Neural crest cell (in vitro differentiated cells): ENCODE measurements at regions not wholly inside any gene's neighbourhood (a gene's known extent, or its start where the extent isn't known, plus 50 kb on each side); places are given as distances from the start of the nearest gene placed in this dataset.

Experiments
- DNase-seq: peaks from one replicate; pipeline ENCODE4 v3.0.0; 2021; ENCODE audit warnings: low read depth, mixed read lengths, low spot score
- H3K27ac Mint-ChIP-seq: one replicate; pipeline ENCODE4 v1.8.0; 2021; ENCODE audit warnings: mild to moderate bottlenecking, mixed read lengths; ENCODE audit not compliant: unreplicated experiment
- H3K27me3 Mint-ChIP-seq: 2 replicates; pipeline ENCODE4 v1.8.0; 2021; ENCODE audit warnings: low read depth, mild to moderate bottlenecking, mixed read lengths
- H3K36me3 Mint-ChIP-seq: 2 replicates; pipeline ENCODE4 v1.8.0; 2021; ENCODE audit warnings: low read depth, mild to moderate bottlenecking, mixed read lengths
- H3K4me1 Mint-ChIP-seq: 2 replicates; pipeline ENCODE4 v1.8.0; 2021; ENCODE audit warnings: mixed read lengths
- H3K4me3 Mint-ChIP-seq: one replicate; pipeline ENCODE4 v1.8.0; 2021; ENCODE audit warnings: mild to moderate bottlenecking, mixed read lengths
- H3K9me3 Mint-ChIP-seq: 2 replicates; pipeline ENCODE4 v1.8.0; 2021; ENCODE audit warnings: mixed read lengths
- TF ChIP-seq, protein P1 (sequence below): fragments of 200-600 bp; sonication (generic); conservative IDR thresholded peaks from 2 replicates; pipeline ENCODE4 v1.5.0; 2021; ENCODE audit warnings: antibody characterized with exemption, mild to moderate bottlenecking

DNA sequence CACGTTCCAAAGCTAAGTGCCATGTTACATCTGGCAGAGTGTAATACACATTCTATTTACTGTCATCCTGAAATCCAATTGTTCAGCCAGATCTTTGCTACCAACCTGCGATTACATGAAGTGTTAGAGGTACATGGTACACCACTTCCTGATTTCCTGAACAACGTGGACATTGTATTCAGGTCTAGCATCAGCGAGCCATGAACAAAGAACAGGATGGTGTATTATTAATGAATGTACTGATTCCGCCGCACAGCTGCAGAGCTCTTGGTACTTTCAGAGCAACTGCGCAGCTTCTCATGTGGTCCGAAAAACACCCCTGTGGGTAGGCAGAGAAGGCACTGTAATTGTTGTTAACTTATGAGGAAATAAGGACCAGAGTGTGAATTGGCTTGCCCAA is 511.4 kb downstream of the AJAP1 start:
- Mint-ChIP-seq H3K9me3 (no peaks in the 10 kb centered on the region), H3K27me3 (peaks cover 7% of the 10 kb centered on the region), H3K4me1 (peaks cover 4% of the 10 kb centered on the region), H3K36me3 (no peaks in the 10 kb centered on the region), H3K27ac (peak overlapping the region; percentile 21), H3K4me3 (no peak overlapping the region)
- TF ChIP-seq, protein P1, sequence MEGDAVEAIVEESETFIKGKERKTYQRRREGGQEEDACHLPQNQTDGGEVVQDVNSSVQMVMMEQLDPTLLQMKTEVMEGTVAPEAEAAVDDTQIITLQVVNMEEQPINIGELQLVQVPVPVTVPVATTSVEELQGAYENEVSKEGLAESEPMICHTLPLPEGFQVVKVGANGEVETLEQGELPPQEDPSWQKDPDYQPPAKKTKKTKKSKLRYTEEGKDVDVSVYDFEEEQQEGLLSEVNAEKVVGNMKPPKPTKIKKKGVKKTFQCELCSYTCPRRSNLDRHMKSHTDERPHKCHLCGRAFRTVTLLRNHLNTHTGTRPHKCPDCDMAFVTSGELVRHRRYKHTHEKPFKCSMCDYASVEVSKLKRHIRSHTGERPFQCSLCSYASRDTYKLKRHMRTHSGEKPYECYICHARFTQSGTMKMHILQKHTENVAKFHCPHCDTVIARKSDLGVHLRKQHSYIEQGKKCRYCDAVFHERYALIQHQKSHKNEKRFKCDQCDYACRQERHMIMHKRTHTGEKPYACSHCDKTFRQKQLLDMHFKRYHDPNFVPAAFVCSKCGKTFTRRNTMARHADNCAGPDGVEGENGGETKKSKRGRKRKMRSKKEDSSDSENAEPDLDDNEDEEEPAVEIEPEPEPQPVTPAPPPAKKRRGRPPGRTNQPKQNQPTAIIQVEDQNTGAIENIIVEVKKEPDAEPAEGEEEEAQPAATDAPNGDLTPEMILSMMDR: no peak
- no peak for DNase-seq

DNA sequence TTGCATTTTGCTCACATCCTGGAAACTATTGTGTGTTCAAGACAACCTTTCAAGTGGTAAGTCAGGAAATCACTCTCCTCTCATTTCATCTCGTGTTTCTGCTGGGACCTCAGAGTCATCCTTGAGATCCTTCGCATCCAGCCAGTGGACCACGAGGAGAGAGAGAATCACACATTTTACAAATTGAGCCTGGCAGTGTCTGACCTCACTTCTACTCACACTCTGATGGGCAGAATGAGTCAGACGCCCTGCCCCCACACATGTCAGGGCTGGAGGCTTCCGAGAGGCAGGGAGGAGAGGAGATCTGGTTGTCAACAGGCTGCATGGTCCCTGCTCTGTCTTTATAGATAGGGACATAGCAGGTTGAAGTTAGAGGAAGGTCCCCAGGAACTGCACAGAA is 509.7 kb downstream of the AJAP1 start:
- H3K4me1 Mint-ChIP-seq: peaks cover 4% of the 10 kb centered on the region
- H3K4me3 Mint-ChIP-seq: no peak overlapping the region
- no peaks in the 10 kb centered on the region for H3K36me3 Mint-ChIP-seq
- peaks cover 6% of the 10 kb centered on the region for H3K9me3 Mint-ChIP-seq
- H3K27me3 Mint-ChIP-seq: peaks cover 7% of the 10 kb centered on the region
- H3K27ac Mint-ChIP-seq: no peak overlapping the region
- DNase-seq: no peak
- TF ChIP-seq, protein P1: no peak

- peaks cover 6% of the 10 kb centered on the region for H3K9me3 Mint-ChIP-seq
- no peak overlapping the region for H3K27ac Mint-ChIP-seq
- H3K4me3 Mint-ChIP-seq: no peak overlapping the region
- DNase-seq: no peak
- peaks cover 7% of the 10 kb centered on the region for H3K27me3 Mint-ChIP-seq
- H3K4me1 Mint-ChIP-seq: peaks cover 4% of the 10 kb centered on the region
- TF ChIP-seq, protein P1: peak; percentile 24
- H3K36me3 Mint-ChIP-seq: no peaks in the 10 kb centered on the region
These were observed 507.0 kb downstream of the AJAP1 start for GRCh38 chr1:5161372-5161771.

DNA sequence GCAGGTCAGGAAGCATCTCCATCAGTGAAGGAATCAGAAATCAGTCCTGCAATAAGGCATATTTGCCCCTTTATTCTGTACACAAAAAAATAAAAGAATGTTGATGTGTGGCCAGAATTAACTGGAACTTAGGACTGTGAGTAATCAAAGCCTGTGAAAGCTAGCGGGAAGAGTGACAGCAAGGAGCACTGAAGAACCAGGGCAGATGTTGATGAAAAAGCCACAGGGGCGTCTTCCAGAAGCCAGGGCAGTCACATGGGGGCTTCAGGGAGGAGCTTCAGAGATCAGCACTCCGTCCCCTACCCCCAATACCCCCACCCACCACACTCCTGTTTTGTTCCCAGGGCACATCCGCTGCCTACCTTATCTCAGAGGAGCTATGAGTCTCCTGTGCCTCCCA is 502.8 kb downstream of the AJAP1 start:
- no peak for DNase-seq
- TF ChIP-seq, protein P1: no peak
- Mint-ChIP-seq H3K9me3 (peaks cover 14% of the 10 kb centered on the region), H3K27me3 (peaks cover 3% of the 10 kb centered on the region), H3K27ac (no peak overlapping the region), H3K4me1 (no peaks in the 10 kb centered on the region), H3K36me3 (no peaks in the 10 kb centered on the region), H3K4me3 (no peak overlapping the region)

DNA sequence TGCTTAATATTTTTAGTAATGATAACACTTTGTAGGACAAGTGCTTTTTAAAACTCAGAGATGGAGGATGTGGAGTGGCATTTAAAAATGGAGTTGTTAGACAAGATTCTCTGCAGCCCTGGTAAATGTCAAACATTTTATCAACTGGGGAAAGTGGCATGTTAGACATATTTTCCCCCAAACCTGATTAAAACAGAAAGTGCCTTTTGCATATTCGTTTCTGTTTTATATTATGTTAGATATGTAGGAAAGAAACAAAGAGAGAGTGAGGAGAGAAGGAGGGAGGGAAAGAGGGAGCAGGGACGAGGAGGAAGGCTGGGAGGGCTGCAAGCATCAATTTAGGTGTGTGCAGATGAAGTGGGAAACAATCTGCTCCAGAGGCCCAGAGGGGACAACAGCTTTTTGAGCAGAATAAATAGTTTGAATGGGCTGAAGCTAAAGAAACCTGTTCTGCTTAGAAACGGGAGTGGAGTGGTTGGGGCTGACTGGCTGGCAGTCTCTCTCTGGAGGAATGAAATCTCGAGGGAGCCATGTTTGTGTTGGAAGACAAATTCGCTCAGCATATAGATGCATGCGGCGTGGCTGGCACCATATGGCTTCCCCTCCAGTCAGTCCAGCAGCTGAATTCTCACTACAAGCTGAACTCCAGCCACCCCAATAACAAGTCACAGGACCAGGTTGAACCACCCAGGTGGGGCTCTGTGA is 502.2 kb downstream of the AJAP1 start:
- TF ChIP-seq, protein P1: no peak
- H3K4me3 Mint-ChIP-seq: no peak overlapping the region
- no peak for DNase-seq
- peaks cover 14% of the 10 kb centered on the region for H3K9me3 Mint-ChIP-seq
- H3K27ac Mint-ChIP-seq: no peak overlapping the region
- no peaks in the 10 kb centered on the region for H3K4me1 Mint-ChIP-seq
- H3K36me3 Mint-ChIP-seq: no peaks in the 10 kb centered on the region
- H3K27me3 Mint-ChIP-seq: peaks cover 3% of the 10 kb centered on the region
